ENCODE measurements at regions not wholly inside any gene's neighbourhood (a gene's known extent, or its start where the extent isn't known, plus 50 kb on each side); places are given as distances from the start of the nearest gene placed in this dataset.

GRCh38 chr5:23579566-23579965 lies 72.2 kb downstream of the PRDM9 start:
- no peak for DNase-seq

- DNase-seq, result no peak
Measured at GRCh38 chr5:23583081-23583480, 75.7 kb downstream of the PRDM9 start.

DNA sequence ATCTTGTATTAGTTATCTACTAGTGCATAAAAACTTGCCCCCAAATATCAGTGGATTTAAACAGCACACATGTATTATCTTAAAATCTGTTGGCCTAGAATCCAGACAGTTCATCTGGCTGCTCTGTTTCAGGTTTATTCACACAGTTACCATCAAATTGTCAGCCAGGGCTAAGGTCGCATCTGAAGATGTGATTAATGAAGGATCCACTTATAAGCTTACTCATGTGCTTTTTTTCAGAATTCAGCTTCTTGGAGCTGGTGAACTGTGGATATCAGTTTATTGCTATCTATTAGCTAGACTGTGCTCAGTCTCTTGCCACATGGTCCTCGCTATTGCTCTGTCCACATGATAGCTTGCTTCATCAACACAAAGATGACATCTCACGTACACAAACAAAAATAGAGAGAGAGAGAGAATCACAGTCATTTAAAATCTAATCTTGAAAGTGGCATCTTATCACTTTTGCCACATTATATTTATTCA lies 81.5 kb downstream of the PRDM9 start:
- DNase-seq, result no peak

GRCh38 chr5:23591250-23591649 lies 83.8 kb downstream of the PRDM9 start:
- no peak for DNase-seq

DNA sequence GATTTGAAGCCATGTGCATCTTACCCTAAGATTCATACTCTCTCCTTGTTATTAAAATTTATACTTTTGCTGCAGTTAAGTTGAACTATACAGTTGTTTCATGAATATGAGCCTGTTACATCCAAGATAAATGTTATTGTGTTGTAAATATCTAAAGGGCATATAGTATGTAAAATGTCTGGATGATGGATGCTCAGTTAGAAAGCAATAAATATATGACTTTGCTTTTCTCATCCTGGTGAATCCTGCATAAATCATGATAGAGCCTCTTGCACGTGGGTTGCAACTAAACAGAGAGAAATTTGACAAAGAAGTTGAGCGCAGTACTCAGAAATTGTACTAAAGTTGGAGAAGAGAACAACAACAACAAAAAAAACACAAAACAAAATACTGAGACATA lies 99.5 kb downstream of the PRDM9 start:
- no peak for DNase-seq

- no peak for DNase-seq
Measured at GRCh38 chr5:23612701-23613100, 105.3 kb downstream of the PRDM9 start.

DNA sequence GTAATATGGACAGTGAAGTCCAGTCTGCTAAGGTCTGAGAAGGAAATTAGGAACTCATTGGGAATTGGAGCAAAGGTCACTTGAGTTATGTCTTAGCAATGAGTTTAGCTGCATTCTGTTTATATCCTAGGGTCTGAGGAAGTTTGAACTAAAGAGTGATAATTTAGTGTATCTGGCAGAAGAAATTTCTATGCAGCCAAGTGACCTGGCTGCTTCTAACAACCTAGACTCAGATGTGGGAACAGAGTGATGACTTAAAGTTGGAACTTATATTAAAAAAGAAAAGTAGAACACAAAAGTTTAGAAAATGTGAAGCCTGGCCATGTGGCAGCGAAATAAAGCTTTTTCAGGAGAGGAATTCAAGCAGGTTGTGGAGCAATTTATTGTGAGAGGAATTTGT lies 106.2 kb downstream of the PRDM9 start:
- DNase-seq, result no peak

GRCh38 chr5:23614422-23614821 lies 107.0 kb downstream of the PRDM9 start:
- no peak for DNase-seq

- DNase-seq, result no peak
Measured at GRCh38 chr5:23626961-23627360, 119.6 kb downstream of the PRDM9 start.

- DNase-seq, result no peak
Measured at GRCh38 chr5:23627976-23628375, 120.6 kb downstream of the PRDM9 start.

DNA sequence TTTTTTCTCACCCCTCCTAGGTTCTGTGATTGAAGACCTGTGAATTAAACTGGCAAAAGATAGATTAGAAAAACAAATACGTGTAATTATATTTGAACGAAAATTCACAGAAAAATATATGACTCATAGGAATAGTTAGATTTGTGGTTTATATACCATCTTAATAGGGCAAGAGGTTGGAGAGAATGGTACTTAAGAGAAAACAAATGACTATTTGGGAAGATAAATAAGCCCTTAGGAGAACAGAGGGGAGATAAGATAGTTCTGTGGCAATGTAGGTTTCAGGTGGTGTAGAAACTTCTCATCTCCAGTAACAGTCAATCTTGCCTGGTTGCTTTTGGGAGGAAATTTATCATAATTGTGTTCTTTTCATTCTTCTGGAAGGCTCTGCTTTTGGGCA lies 122.0 kb downstream of the PRDM9 start:
- no peak for DNase-seq

DNA sequence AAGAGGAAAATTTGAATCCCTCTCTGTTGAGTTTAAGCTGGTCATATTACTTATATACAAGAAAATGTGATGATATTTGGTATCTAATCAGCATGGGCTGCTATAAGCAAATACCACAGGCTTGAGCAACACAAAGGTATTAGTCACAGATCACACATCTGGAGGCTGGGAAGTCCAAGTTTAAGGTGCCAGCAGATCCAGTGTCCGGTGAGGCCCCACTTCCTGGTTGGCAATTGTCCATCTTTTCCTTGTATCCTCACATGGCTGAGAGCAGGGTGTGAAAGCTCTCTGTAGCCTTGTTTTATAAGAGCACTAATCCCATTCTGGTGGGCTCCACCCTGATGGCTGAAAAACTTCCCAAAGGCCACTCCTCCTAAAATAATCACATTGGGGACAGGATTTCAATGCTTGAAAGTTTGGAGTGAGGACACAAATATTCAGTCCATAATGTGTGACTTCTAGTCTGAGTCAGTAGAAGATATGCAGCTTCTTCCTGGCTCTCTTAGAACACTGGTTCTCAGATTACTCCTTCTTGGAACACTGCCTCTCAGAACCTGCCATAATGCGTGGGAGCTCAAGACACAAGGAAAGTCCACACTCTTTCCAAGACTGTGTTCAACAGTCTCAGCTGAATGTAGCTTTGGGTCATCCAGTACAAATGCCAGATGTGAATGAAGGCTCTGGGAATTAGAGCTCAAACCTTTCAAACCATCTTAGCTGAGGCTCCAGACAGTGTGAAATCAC lies 124.1 kb downstream of the PRDM9 start:
- DNase-seq, result no peak

- DNase-seq, result no peak
Measured at GRCh38 chr5:23635938-23636337, 128.5 kb downstream of the PRDM9 start.

DNA sequence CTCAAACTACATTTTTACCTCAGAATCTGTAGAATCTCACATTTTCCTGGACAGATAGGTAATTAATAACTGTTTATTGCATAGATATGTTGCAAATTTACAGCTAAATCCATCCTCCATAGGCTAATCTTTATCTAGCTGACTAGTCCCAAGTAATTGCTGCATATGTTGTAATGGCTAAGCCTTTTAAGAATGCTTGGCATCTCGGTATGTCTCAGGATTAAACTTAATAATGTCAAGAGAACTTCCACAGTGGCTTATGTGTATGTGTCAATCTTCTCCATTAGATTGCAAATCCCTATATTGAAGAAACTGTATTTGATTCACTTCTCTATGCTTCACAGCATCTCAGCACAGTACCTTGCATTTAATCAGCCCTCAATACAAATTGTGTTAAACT lies 131.9 kb downstream of the PRDM9 start:
- DNase-seq, result no peak

- DNase-seq, result no peak
Measured at GRCh38 chr5:23648656-23649055, 141.2 kb downstream of the PRDM9 start.

DNA sequence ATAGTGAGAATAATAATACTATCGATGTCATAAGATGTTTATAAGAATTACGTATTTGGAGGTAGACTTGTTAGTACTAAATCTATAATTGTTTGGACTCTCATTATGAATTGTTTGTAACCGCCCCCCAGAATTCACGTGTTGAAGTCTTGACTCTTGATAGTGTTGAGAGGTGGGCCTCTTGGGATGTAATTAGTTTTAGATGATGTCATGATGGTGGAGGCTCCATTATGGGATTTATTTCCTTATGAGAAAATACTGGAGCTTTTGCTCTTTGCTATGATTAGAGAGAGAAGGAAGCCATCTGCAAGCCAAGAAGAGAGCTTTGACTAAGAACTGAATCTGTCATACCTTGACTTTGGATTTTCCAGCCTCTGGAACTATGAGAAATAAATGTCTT lies 142.2 kb downstream of the PRDM9 start:
- no peak for DNase-seq

DNA sequence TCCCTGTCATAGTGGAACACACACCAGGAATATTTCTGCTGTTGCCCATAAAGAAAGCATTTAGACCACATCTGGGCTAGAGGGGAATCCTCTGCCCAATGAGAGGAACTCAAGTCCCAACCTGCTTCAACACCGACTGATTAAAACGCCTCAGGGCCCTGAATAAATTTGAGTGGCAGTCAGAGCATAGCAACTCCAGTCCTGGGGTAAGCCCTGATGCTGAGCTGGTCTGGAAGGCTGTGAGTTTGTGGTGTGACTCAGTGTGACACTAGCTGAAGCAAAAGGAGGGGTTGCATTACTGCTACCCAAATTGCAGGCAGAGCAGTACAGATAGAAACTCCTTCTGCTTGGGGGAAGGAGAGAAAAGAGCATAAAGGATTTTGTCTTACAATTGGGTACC lies 148.3 kb downstream of the PRDM9 start:
- DNase-seq, result no peak

DNA sequence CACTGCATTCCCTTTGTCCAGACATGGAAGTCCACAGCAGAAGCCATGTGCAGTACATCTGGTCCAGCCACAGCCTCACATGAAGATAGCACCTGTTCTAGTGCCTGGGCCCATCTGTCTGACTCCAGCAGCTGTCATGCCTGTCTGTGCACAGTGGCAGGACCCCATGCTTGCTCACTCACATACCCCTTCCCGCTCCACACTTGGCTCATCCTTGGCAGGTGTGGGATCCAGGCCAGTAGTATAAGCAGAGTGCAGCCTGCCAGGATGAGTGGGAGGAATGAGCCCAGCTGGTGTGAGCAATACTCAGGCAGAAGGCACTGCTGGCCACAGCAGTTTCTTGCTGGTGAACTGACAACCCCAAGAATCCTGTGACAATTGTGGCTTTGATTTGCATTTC lies 168.0 kb downstream of the PRDM9 start:
- no peak for DNase-seq

DNA sequence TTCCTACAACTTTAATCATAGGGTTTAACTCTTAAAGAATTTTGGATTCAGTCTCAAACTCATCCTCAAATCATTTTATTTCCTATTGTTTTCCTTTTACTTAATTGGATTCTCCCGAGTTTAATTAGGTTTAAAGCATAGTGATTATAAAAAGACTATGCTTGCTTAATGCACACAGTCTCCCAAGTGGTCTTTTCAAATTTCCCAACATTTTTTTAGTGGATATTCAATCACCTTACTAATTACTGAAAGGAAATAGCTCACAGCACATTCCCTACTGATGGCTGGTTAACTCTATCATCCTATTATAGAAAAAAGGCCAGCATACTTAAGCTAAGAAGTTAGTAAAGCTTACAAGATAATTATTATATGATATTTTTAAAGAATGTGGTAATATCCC lies 170.6 kb downstream of the PRDM9 start:
- DNase-seq, result no peak

DNA sequence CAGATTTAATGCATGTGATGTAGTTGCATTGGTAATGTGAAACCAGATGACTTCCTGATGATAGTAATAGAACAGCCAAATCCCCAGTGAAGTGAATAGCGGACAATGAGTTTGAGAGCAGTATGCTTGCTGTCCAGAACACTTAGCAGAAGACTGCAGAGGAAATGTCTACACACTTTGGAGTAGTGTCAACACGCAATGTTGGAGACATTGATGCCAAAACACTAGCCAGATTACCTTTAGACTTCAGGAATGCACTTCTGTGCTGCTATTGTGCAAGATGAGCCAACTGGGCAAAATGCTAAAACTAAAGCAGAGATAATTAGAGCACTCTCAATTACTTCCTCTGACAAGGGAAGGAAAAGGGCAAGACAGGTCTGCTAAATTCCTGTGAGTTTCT lies 176.7 kb downstream of the PRDM9 start:
- no peak for DNase-seq

DNA sequence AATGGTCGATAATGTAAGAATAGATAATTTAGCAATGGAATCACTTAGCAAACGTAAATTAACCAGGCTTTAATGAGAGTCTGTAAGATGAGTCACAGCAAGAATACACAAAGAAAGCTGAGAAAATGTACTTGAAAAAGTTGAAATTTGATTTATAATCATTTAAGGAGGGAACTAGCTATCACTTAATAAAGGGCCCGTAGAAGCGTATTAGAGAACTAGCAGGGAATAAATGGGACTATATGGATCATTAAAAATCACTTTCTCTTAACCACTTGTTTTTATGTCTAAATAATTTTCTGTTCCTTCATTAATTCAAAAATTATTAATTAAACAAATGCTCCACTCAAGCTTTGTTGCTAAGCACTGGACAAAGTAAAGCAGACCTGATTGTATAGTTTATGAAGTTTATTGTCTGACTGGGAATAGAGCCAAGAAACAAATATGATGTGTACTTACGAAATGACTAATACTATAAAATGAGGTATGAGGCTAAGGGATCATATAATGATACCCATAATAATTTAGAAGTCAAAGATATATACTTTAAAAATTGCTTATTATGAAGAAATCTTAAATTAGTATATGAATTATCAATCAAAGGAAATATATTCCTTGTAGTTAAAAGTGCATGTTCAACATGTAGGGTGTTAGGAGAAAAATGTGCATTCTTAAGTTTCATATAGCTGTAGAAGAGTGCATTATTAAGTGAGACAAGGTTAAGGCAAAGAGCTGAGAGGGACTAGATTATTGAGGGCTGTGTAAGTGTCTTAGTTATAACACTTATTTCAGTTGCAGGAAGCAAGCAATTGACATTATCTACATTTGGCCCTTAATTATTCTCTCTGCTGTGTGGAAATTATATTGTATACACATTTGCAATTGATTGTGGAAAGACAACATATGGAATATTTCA lies 196.8 kb downstream of the PRDM9 start:
- no peak for DNase-seq

DNA sequence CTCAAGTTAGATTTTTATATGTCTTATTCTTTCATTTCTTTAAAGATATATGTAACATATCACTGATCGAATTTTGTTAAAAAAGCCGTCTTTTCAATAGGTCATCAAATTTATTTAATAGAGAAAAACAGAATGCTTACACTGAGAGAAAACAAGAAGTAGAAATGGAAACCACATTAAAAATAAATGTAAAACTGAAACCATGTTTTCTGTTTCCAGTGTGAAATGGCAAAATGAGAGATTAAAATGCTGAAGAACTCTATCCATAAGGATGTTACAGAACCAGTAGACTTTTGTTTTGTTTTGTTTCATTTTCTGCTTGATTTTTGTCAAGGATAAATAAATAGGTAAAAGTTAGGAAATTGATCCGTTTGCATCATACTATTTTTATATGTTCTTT lies 210.1 kb downstream of the PRDM9 start:
- no peak for DNase-seq

DNA sequence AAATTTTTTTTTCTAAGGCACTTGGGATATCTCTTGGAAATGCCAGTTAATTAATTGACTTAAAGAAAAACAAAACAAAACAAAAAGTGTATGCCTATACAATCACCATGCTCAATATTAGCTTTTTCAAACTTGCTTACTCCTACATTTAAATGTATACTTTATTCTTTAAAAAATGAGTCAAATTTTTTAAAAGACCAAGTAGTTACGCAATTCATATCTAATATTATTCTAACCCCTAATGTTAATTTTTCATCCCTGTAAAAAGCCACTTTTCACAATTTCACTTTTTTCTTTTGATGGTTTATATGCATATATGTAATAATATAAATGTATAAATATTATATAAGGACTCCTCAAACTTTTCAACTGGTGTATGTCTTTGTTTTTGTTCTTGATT lies 211.2 kb downstream of the PRDM9 start:
- DNase-seq, result no peak

- DNase-seq, result peak; percentile 3 to 5
Measured at GRCh38 chr5:23721336-23721735, 213.9 kb downstream of the PRDM9 start.

All from Kasumi-1 (cell line).